Liver (tissue), 8 donors: ENCODE measurements at regions not wholly inside any gene's neighbourhood (a gene's known extent, or its start where the extent isn't known, plus 50 kb on each side); places are given as distances from the start of the nearest gene placed in this dataset.

Experiments
- DNase-seq: peaks from one replicate; pipeline ENCODE4 v3.0.0-alpha.2; 2017; ENCODE audit warnings: low spot score
- H3K27ac ChIP-seq, 2 donors: one replicate each; pipeline ENCODE4 v1.7.0; 2013; ENCODE audit warnings: inconsistent platforms in 2 of 2, low read length in 2 of 2, control low read depth in 1 of 2, low read depth in 1 of 2, mild to moderate bottlenecking in 1 of 2
- H3K27me3 ChIP-seq, 4 donors: one replicate each; pipeline versions ENCODE4 v1.6.1 to v1.7.0; 2013; ENCODE audit warnings: low read length in 3 of 4, inconsistent platforms in 1 of 4, mild to moderate bottlenecking in 1 of 4, moderate library complexity in 1 of 4; ENCODE audit not compliant: control insufficient read depth in 4 of 4, insufficient read depth in 4 of 4
- H3K36me3 ChIP-seq, 4 donors: one replicate each; pipeline versions ENCODE4 v1.6.1 to v1.7.0; 2013; ENCODE audit warnings: low read length in 3 of 4, mild to moderate bottlenecking in 3 of 4, low read depth in 1 of 4, moderate library complexity in 1 of 4; ENCODE audit not compliant: control insufficient read depth in 4 of 4, insufficient read depth in 3 of 4
- H3K4me1 ChIP-seq, 4 donors: one replicate each; pipeline versions ENCODE4 v1.6.1 to v1.7.0; 2013; ENCODE audit warnings: low read length in 3 of 4, mild to moderate bottlenecking in 3 of 4, moderate library complexity in 1 of 4; ENCODE audit not compliant: control insufficient read depth in 4 of 4, insufficient read depth in 4 of 4
- H3K4me3 ChIP-seq, 3 donors: one replicate each; pipeline versions ENCODE4 v1.6.1 to v1.7.0; 2013; ENCODE audit warnings: low read length in 3 of 3, control low read depth in 1 of 3, low read depth in 1 of 3, mild to moderate bottlenecking in 1 of 3
- H3K9ac ChIP-seq, 2 donors: one replicate each; pipeline ENCODE4 v1.7.0; 2013; ENCODE audit warnings: low read length in 2 of 2, mild to moderate bottlenecking in 2 of 2, moderate library complexity in 2 of 2, control low read depth in 1 of 2, low read depth in 1 of 2
- H3K9me3 ChIP-seq, 4 donors: one replicate each; pipeline versions ENCODE4 v1.6.1 to v1.7.0; 2013; ENCODE audit warnings: low read length in 3 of 4; ENCODE audit not compliant: control insufficient read depth in 4 of 4
- ATF3 ChIP-seq: IDR thresholded peaks from 2 replicates; pipeline ENCODE4 v1.6.1; 2016; ENCODE audit warnings: antibody characterized with exemption
- CTCF ChIP-seq: fragments of 150-350 bp; IDR thresholded peaks from 2 replicates; pipeline ENCODE4 v1.5.1; 2017; ENCODE audit warnings: improper control_type of control experiment, low read depth, low read length; ENCODE audit not compliant: missing input control
- EGR1 ChIP-seq, 2 donors: IDR thresholded peaks; 2 replicates each; pipeline ENCODE4 v1.6.1; 2016 to 2018; ENCODE audit warnings: antibody characterized with exemption in 2 of 2, low read depth in 2 of 2
- FOXA1 ChIP-seq: IDR thresholded peaks from 2 replicates; pipeline ENCODE4 v1.6.1; 2016; ENCODE audit warnings: antibody characterized with exemption
- FOXA2 ChIP-seq: IDR thresholded peaks from 2 replicates; pipeline ENCODE4 v1.6.1; 2016; ENCODE audit warnings: antibody characterized with exemption
- GABPA ChIP-seq, 2 donors: IDR thresholded peaks in 1 of 2; conservative IDR thresholded peaks in 1 of 2; 2 replicates each; pipeline ENCODE4 v1.6.1; 2016; ENCODE audit warnings: antibody characterized with exemption in 2 of 2, mild to moderate bottlenecking in 1 of 2, moderate library complexity in 1 of 2
- HNF4A ChIP-seq, 2 donors: conservative IDR thresholded peaks; 2 replicates each; pipeline ENCODE4 v1.6.1; 2016; ENCODE audit warnings: antibody characterized with exemption in 2 of 2, mild to moderate bottlenecking in 2 of 2
- HNF4G ChIP-seq: IDR thresholded peaks from 2 replicates; pipeline ENCODE4 v1.6.1; 2016; ENCODE audit warnings: antibody characterized with exemption
- JUND ChIP-seq, 2 donors: IDR thresholded peaks; 2 replicates each; pipeline ENCODE4 v1.6.1; 2016; ENCODE audit warnings: antibody characterized with exemption in 2 of 2
- MAX ChIP-seq: IDR thresholded peaks from 2 replicates; pipeline ENCODE4 v1.6.1; 2016; ENCODE audit warnings: antibody characterized with exemption
- NR2F2 ChIP-seq: IDR thresholded peaks from 2 replicates; pipeline ENCODE4 v1.6.1; 2016; ENCODE audit warnings: antibody characterized with exemption
- RAD21 ChIP-seq, 2 donors: IDR thresholded peaks; 2 replicates each; pipeline ENCODE4 v1.6.1; 2016; ENCODE audit warnings: antibody characterized with exemption in 2 of 2, mild to moderate bottlenecking in 2 of 2
- REST ChIP-seq: IDR thresholded peaks from 2 replicates; pipeline ENCODE4 v1.6.1; 2016; ENCODE audit warnings: antibody characterized with exemption, mild to moderate bottlenecking
- RXRA ChIP-seq, 2 donors: IDR thresholded peaks; 2 replicates each; pipeline ENCODE4 v1.6.1; 2017 to 2018; ENCODE audit warnings: antibody characterized with exemption in 2 of 2, mild to moderate bottlenecking in 1 of 2
- SP1 ChIP-seq: IDR thresholded peaks from 2 replicates; pipeline ENCODE4 v1.6.1; 2018; ENCODE audit warnings: antibody characterized with exemption, mild to moderate bottlenecking
- TAF1 ChIP-seq: conservative IDR thresholded peaks from 2 replicates; pipeline ENCODE4 v1.6.1; 2016; ENCODE audit warnings: antibody characterized with exemption, mild to moderate bottlenecking
- YY1 ChIP-seq: IDR thresholded peaks from 2 replicates; pipeline ENCODE4 v1.6.1; 2016; ENCODE audit warnings: antibody characterized with exemption, mild to moderate bottlenecking
- ZBTB33 ChIP-seq: IDR thresholded peaks from 2 replicates; pipeline ENCODE4 v1.6.1; 2016; ENCODE audit warnings: antibody characterized with exemption
- WGBS: extraction: QIAGEN DNeasy Blood & Tissue Kit; methylation state at CpG from one replicate; pipeline ENCODE4 v1.1.7; 2013; 5-methylcytosine and 5-hydroxymethylcytosine counted together
- donor health status: healthy.
- donor health status: healthy.
- donor health status: healthy.
- donor health status: healthy.
- donor health status: healthy.

GRCh38 chr20:60984666-60985065 lies 267.4 kb upstream of the CDH4 start:
- DNase-seq, result no peak
- Histone ChIP-seq H3K9me3 (peaks cover 0 to 7% (median 2%) of the 10 kb centered on the region in 4 donors), H3K9ac (no peak overlapping the region), H3K36me3 (no peaks in the 10 kb centered on the region), H3K4me3 (no peak overlapping the region), H3K4me1 (no peaks in the 10 kb centered on the region), H3K27me3 (no peaks in the 10 kb centered on the region), H3K27ac (no peak overlapping the region)
- no peak for TF ChIP-seq CTCF
- no peak for TF ChIP-seq FOXA2
- TF ChIP-seq NR2F2, result no peak
- TF ChIP-seq JUND (IDR thresholded peaks at IDR 0.05), result no peak
- TF ChIP-seq RAD21 (IDR thresholded peaks at IDR 0.05), result no peak
- no peak for TF ChIP-seq YY1
- no peak for TF ChIP-seq HNF4G
- TF ChIP-seq SP1, result no peak
- TF ChIP-seq REST, result no peak
- no peak for TF ChIP-seq FOXA1
- no peak for TF ChIP-seq ZBTB33
- no peak for TF ChIP-seq TAF1
- no peak for TF ChIP-seq RXRA (IDR thresholded peaks at IDR 0.05)
- WGBS, result 71% methylated on average over 7 of the region's 7 CpGs

GRCh38 chr20:60986506-60987156 lies 265.4 kb upstream of the CDH4 start:
- Histone ChIP-seq H3K36me3 (no peaks in the 10 kb centered on the region), H3K9ac (no peak overlapping the region), H3K27me3 (no peaks in the 10 kb centered on the region), H3K27ac (no peak overlapping the region), H3K9me3 (peaks cover 0 to 2% (median 0%) of the 10 kb centered on the region in 4 donors), H3K4me3 (no peak overlapping the region), H3K4me1 (no peaks in the 10 kb centered on the region)
- no peak for DNase-seq
- 79% methylated on average over 12 of the region's 12 CpGs for WGBS
- TF ChIP-seq SP1, result no peak
- no peak for TF ChIP-seq RAD21 (IDR thresholded peaks at IDR 0.05)
- no peak for TF ChIP-seq YY1
- TF ChIP-seq RXRA (IDR thresholded peaks at IDR 0.05), result no peak
- no peak for TF ChIP-seq HNF4G
- TF ChIP-seq ATF3, result no peak
- no peak for TF ChIP-seq HNF4A (conservative IDR thresholded peaks at IDR 0.05)
- TF ChIP-seq GABPA (IDR thresholded peaks at IDR 0.05 in 1 of 2, conservative IDR thresholded peaks at IDR 0.05 in 1 of 2), result no peak
- TF ChIP-seq ZBTB33, result no peak
- TF ChIP-seq REST, result no peak
- no peak for TF ChIP-seq EGR1 (IDR thresholded peaks at IDR 0.05; ENCODE audit: low read depth in 2 of 2)
- no peak for TF ChIP-seq NR2F2
- no peak for TF ChIP-seq FOXA1
- no peak for TF ChIP-seq MAX
